Sigmoid colon (tissue), 6 donors: ENCODE measurements at regions not wholly inside any gene's neighbourhood (a gene's known extent, or its start where the extent isn't known, plus 50 kb on each side); places are given as distances from the start of the nearest gene placed in this dataset.

ENCODE experiments used
- DNase-seq: peaks from one replicate; pipeline ENCODE4 v3.0.0-alpha.2; 2019
- H3K27ac ChIP-seq, 4 donors: fragments of 200-600 bp; sonication (generic); one replicate each; pipeline ENCODE4 v1.5.1; 2016 to 2019; ENCODE audit warnings: mild to moderate bottlenecking in 1 of 4
- H3K27me3 ChIP-seq, 3 donors: fragments of 200-600 bp; sonication (generic); one replicate each; pipeline ENCODE4 v1.5.1; 2019; ENCODE audit warnings: mild to moderate bottlenecking in 1 of 3
- H3K36me3 ChIP-seq, 4 donors: fragments of 200-600 bp; sonication (generic); one replicate each; pipeline ENCODE4 v1.5.1; 2016 to 2019
- H3K4me1 ChIP-seq, 4 donors: fragments of 200-600 bp; sonication (generic); one replicate each; pipeline ENCODE4 v1.5.1; 2017 to 2019
- H3K4me3 ChIP-seq, 4 donors: fragments of 200-600 bp; sonication (generic); one replicate each; pipeline ENCODE4 v1.5.1; 2017 to 2019; ENCODE audit warnings: mild to moderate bottlenecking in 2 of 4, moderate library complexity in 1 of 4
- H3K9me3 ChIP-seq, 4 donors: fragments of 200-600 bp in 3 of 4; sonication (generic) in 3 of 4; one replicate each; pipeline versions ENCODE4 v1.5.1 to v1.6.1; 2013 to 2019
- EP300 ChIP-seq, 4 donors: sonication (generic); formaldehyde crosslinking; IDR thresholded peaks; one replicate each; pipeline ENCODE4 v1.6.1; 2017; ENCODE audit warnings: antibody characterized with exemption in 4 of 4
- POLR2A ChIP-seq, 2 donors: fragments of 450-650 bp; IDR thresholded peaks; one replicate each; pipeline ENCODE4 v1.6.1; 2016; ENCODE audit warnings: antibody characterized with exemption in 2 of 2, mild to moderate bottlenecking in 2 of 2, moderate library complexity in 2 of 2
- POLR2AphosphoS5 ChIP-seq, 4 donors: sonication (generic); formaldehyde crosslinking; IDR thresholded peaks; one replicate each; pipeline ENCODE4 v1.6.1; 2017; ENCODE audit warnings: antibody characterized with exemption in 4 of 4
- WGBS, 2 donors: extraction: QIAGEN DNeasy Blood & Tissue Kit; methylation state at CpG; one replicate each; pipeline ENCODE4 v1.1.7; 2013; 5-methylcytosine and 5-hydroxymethylcytosine counted together
- intact Hi-C: fragments of 100-400 bp; cut with DNase I; formaldehyde crosslinking; loops from one replicate; pipeline ENCODE4 v1.15.1; 2023
- TF ChIP-seq, protein P1 (sequence below), 4 experiments: fragments of 450-650 bp in 3 of 4; fragments of 200-600 bp in 1 of 4; IDR thresholded peaks; one replicate each; pipeline ENCODE4 v1.5.1; 2016 to 2019; ENCODE audit warnings: antibody characterized with exemption in 4 of 4, mild to moderate bottlenecking in 3 of 4, moderate library complexity in 2 of 4
- donor health status: healthy with polysubstance abuse.
- donor health status: healthy.

DNA sequence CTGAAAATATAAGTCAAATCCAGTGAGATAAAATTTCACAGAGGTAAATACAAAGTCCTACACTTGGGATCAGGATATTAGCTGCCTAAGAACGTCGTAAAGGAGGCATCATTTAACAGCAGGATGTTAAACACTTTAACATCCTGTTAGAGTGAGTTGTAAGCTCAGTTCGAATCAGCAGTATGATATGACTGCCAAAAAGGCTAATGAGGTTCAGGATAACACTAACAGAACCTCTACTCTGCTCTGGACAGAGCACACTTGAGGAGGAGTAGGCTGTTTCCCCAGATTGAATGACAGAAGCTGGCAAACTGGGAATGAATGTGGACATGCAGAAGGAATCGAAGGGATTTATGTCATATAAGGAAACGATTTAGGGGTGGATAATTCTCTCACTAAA, 227.1 kb upstream of the CD96 start:
- Histone ChIP-seq H3K4me3 (no peak overlapping the region), H3K27me3 (no peaks in the 10 kb centered on the region), H3K9me3 (no peaks in the 10 kb centered on the region), H3K36me3 (no peaks in the 10 kb centered on the region), H3K27ac (no peak overlapping the region), H3K4me1 (peaks cover 0 to 20% (median 3%) of the 10 kb centered on the region in 4 donors)
- DNase-seq: no peak
- no peak for TF ChIP-seq EP300 (IDR thresholded peaks at IDR 0.05)
- intact Hi-C loops: no loop called here
- 20 to 42% methylated on average over 5 of the region's 5 CpGs for WGBS, 2 donors

DNA sequence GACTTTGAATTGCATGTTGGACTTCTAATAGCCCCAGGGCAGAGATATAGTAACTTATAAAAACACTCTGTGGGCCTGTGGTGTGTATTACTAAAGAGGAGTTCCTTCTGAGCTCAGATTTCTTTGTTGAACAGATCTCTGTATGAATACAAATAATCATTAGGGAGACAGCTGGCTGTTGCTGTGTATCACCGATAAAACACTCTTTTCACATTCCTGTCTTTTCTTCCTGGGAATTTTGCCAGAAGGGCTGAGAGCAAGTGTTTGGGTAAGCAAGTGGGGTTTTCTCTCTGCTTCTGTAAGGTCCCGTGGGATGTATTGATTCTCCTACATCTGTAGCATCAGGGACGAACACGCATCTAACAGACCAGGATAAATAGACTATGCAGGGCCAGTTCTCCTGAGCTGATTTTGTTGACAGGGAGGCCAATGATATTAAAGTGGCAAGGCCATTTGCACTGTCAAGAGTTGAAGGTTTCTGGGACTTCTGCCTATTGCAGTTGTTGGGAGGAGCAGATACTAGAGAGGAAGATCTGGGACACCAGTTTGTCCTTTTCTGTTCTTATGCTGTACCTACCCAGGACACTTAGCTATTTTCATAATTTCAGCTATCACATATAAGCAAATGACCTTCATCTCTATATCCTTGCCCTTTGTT, 225.9 kb upstream of the CD96 start:
- Histone ChIP-seq H3K4me3 (no peak overlapping the region), H3K36me3 (no peaks in the 10 kb centered on the region), H3K27me3 (no peaks in the 10 kb centered on the region), H3K4me1 (peaks cover 0 to 20% (median 3%) of the 10 kb centered on the region in 4 donors), H3K9me3 (no peaks in the 10 kb centered on the region), H3K27ac (no peak overlapping the region)
- TF ChIP-seq, protein P1, sequence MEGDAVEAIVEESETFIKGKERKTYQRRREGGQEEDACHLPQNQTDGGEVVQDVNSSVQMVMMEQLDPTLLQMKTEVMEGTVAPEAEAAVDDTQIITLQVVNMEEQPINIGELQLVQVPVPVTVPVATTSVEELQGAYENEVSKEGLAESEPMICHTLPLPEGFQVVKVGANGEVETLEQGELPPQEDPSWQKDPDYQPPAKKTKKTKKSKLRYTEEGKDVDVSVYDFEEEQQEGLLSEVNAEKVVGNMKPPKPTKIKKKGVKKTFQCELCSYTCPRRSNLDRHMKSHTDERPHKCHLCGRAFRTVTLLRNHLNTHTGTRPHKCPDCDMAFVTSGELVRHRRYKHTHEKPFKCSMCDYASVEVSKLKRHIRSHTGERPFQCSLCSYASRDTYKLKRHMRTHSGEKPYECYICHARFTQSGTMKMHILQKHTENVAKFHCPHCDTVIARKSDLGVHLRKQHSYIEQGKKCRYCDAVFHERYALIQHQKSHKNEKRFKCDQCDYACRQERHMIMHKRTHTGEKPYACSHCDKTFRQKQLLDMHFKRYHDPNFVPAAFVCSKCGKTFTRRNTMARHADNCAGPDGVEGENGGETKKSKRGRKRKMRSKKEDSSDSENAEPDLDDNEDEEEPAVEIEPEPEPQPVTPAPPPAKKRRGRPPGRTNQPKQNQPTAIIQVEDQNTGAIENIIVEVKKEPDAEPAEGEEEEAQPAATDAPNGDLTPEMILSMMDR (IDR thresholded peaks at IDR 0.05): no peak
- TF ChIP-seq POLR2A (IDR thresholded peaks at IDR 0.05) (no peak), POLR2AphosphoS5 (IDR thresholded peaks at IDR 0.05) (no peak), EP300 (IDR thresholded peaks at IDR 0.05) (no peak)
- intact Hi-C loops: no loop called here
- WGBS, 2 donors: 75 to 79% methylated on average over 4 of the region's 4 CpGs
- no peak for DNase-seq

DNA sequence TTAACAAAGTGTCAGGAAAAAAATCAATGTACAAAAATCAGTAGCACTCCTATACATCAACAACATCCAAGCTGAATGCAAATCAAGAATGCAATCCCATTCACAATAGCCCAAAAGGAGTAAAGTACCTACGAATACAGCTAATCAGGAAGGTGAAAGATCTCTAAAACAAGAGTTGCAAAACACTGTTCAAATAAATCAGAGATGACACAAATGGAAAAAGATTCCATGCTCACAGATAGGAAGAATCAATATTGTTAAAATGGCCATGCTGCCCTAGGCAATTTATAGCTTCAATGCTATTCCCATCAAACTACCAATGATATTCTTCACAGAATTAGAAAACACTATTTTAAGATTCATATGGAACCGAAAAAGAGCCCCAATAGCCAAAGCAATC, 223.7 kb upstream of the CD96 start:
- Histone ChIP-seq H3K4me3 (no peak overlapping the region), H3K9me3 (no peaks in the 10 kb centered on the region), H3K36me3 (no peaks in the 10 kb centered on the region), H3K4me1 (peaks cover 0 to 20% (median 3%) of the 10 kb centered on the region in 4 donors), H3K27ac (no peak overlapping the region), H3K27me3 (no peaks in the 10 kb centered on the region)
- DNase-seq: no peak
- 46 to 76% methylated on average over 2 of the region's 2 CpGs for WGBS, 2 donors
- no peak for TF ChIP-seq POLR2AphosphoS5 (IDR thresholded peaks at IDR 0.05)
- TF ChIP-seq POLR2A (IDR thresholded peaks at IDR 0.05): no peak
- TF ChIP-seq EP300 (IDR thresholded peaks at IDR 0.05): no peak
- TF ChIP-seq, protein P1 (IDR thresholded peaks at IDR 0.05): no peak
- intact Hi-C loops: no loop called here

DNA sequence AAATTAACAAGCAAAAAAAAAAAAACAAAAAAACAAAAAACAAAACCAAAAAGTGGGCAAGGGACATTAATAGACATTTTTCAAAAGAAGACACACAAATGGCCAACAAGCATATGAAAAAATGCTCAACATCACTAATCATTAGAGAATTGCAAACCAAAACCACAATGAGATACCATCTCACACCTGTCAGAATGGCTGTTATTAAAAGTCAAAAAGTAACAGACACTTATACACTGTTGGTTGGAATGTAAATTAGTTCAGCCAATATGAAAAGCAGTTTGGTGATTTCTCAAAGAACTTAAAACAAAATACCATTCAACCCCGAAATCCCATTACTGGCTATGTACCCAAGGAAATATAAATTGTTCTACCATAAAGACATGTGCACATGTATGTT, 222.4 kb upstream of the CD96 start:
- Histone ChIP-seq H3K4me3 (no peak overlapping the region), H3K9me3 (no peaks in the 10 kb centered on the region), H3K27me3 (no peaks in the 10 kb centered on the region), H3K36me3 (no peaks in the 10 kb centered on the region), H3K27ac (no peak overlapping the region), H3K4me1 (peaks cover 0 to 14% (median 3%) of the 10 kb centered on the region in 4 donors)
- TF ChIP-seq POLR2AphosphoS5 (IDR thresholded peaks at IDR 0.05): no peak
- whole genome bisulfite sequencing, 2 donors: 78 to 95% methylated on average over 1 of the region's 1 CpG
- DNase-seq: no peak
- intact Hi-C loops: no loop called here

DNA sequence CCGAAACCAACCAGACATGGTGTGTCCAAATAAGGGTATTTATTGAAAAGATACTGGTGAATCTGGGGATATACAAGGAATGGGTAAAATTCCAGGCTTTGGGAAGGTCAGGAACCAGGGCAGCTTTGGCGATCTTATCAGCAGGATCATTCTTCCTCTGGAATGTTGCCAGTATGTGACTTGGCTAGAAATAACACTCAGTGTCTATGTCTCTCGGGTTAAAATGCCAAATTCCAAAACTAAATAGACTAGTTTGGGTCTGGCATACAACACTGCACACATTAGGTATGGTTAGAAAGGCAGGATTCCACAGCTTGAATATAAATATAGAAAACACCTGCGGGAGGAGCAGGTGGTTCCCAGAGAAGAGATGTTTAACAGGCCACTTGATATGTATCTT, 220.2 kb upstream of the CD96 start:
- DNase-seq: no peak
- H3K4me1 ChIP-seq: no peaks in the 10 kb centered on the region
- intact Hi-C loops: no loop called here
- 33 to 54% methylated on average over 4 of the region's 4 CpGs for WGBS, 2 donors
- H3K36me3 ChIP-seq: no peaks in the 10 kb centered on the region
- no peak overlapping the region for H3K27ac ChIP-seq
- H3K4me3 ChIP-seq: no peak overlapping the region
- H3K9me3 ChIP-seq: no peaks in the 10 kb centered on the region
- H3K27me3 ChIP-seq: no peaks in the 10 kb centered on the region
- no peak for TF ChIP-seq POLR2AphosphoS5 (IDR thresholded peaks at IDR 0.05)
- no peak for TF ChIP-seq EP300 (IDR thresholded peaks at IDR 0.05)
- no peak for TF ChIP-seq POLR2A (IDR thresholded peaks at IDR 0.05)
- TF ChIP-seq, protein P1 (IDR thresholded peaks at IDR 0.05): no peak

DNA sequence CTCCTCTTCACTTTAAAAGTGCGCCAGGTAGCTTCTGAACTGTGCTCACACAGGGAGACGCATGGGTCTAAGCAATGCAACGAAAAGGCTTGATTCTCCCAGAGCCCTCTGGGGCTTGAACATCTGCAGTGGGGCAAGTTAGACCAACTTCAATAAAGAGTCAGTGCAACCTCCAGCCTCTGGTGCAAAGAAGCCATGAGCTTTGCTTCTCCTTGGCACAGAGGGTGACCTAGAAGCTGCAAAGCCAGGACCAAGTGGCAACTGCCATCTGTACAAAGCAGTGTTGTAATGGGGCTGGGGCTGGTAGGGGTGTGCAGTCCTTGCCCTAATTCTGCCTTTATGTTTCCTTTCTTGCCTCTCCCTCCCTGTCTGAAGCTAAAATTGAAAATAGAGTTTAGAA, 219.0 kb upstream of the CD96 start:
- Histone ChIP-seq H3K4me1 (no peaks in the 10 kb centered on the region), H3K36me3 (no peaks in the 10 kb centered on the region), H3K27me3 (no peaks in the 10 kb centered on the region), H3K27ac (no peak overlapping the region), H3K9me3 (no peaks in the 10 kb centered on the region), H3K4me3 (no peak overlapping the region)
- intact Hi-C loops: no loop called here
- no peak for DNase-seq
- TF ChIP-seq EP300 (IDR thresholded peaks at IDR 0.05): no peak
- TF ChIP-seq, protein P1 (IDR thresholded peaks at IDR 0.05): no peak
- TF ChIP-seq POLR2A (IDR thresholded peaks at IDR 0.05): no peak
- TF ChIP-seq POLR2AphosphoS5 (IDR thresholded peaks at IDR 0.05): no peak
- WGBS, 2 donors: 80 to 94% methylated on average over 3 of the region's 3 CpGs
